Right atrium auricular region (tissue), 2 donors: ENCODE measurements at regions not wholly inside any gene's neighbourhood (a gene's known extent, or its start where the extent isn't known, plus 50 kb on each side); places are given as distances from the start of the nearest gene placed in this dataset.

Source experiments
- DNase-seq: peaks from one replicate; pipeline ENCODE4 v3.0.0-alpha.2; 2019; ENCODE audit warnings: low spot score
- H3K27ac ChIP-seq, 2 donors: fragments of 200-600 bp; sonication (generic); 1 replicate in 1 of 2; 2 replicates in 1 of 2; pipeline ENCODE4 v1.5.1; 2016 to 2019
- H3K27me3 ChIP-seq, 2 donors: fragments of 200-600 bp; sonication (generic); one replicate each; pipeline versions ENCODE4 v1.5.1 to v1.6.0; 2017 to 2019
- H3K36me3 ChIP-seq: fragments of 200-600 bp; sonication (generic); one replicate; pipeline ENCODE4 v1.5.1; 2016
- H3K4me1 ChIP-seq, 2 donors: fragments of 200-600 bp; sonication (generic); one replicate each; pipeline versions ENCODE4 v1.5.1 to v1.6.0; 2017 to 2019
- H3K4me3 ChIP-seq, 2 donors: fragments of 200-600 bp; sonication (generic); 1 replicate in 1 of 2; 2 replicates in 1 of 2; pipeline ENCODE4 v1.5.1; 2017 to 2019; ENCODE audit warnings: mild to moderate bottlenecking in 1 of 2, moderate library complexity in 1 of 2
- H3K9me3 ChIP-seq, 2 donors: fragments of 200-600 bp; sonication (generic); one replicate each; pipeline ENCODE4 v1.5.1; 2019
- CTCF ChIP-seq, 2 donors: fragments of 200-600 bp; sonication (generic); IDR thresholded peaks; one replicate each; pipeline ENCODE4 v1.5.1; 2019; ENCODE audit warnings: antibody characterized with exemption in 2 of 2

GRCh38 chr3:101944308-101944707, 95.0 kb downstream of the NFKBIZ start:
- Histone ChIP-seq H3K4me3 (no peak overlapping the region), H3K27ac (no peak overlapping the region), H3K27me3 (no peaks in the 10 kb centered on the region), H3K4me1 (peaks cover 0 to 28% of the 10 kb centered on the region in 2 donors), H3K9me3 (no peaks in the 10 kb centered on the region), H3K36me3 (no peaks in the 10 kb centered on the region)
- no peak for DNase-seq
- TF ChIP-seq CTCF (IDR thresholded peaks at IDR 0.05): no peak

- H3K27me3 ChIP-seq: no peaks in the 10 kb centered on the region
- H3K4me1 ChIP-seq: peaks cover 0 to 13% of the 10 kb centered on the region in 2 donors
- no peak for DNase-seq
- H3K27ac ChIP-seq: no peak overlapping the region
- H3K9me3 ChIP-seq: no peaks in the 10 kb centered on the region
- TF ChIP-seq CTCF (IDR thresholded peaks at IDR 0.05): no peak
- no peaks in the 10 kb centered on the region for H3K36me3 ChIP-seq
- no peak overlapping the region for H3K4me3 ChIP-seq
Measured at GRCh38 chr3:101945980-101946379, 96.7 kb downstream of the NFKBIZ start.

- no peak for TF ChIP-seq CTCF (IDR thresholded peaks at IDR 0.05)
- DNase-seq: no peak
- Histone ChIP-seq H3K9me3 (no peaks in the 10 kb centered on the region), H3K4me1 (peaks cover 0 to 5% of the 10 kb centered on the region in 2 donors), H3K36me3 (no peaks in the 10 kb centered on the region), H3K4me3 (no peak overlapping the region), H3K27ac (no peak overlapping the region), H3K27me3 (no peaks in the 10 kb centered on the region)
Measured at GRCh38 chr3:101946906-101947305, 97.6 kb downstream of the NFKBIZ start.

GRCh38 chr3:101950510-101950909, 101.2 kb downstream of the NFKBIZ start:
- H3K36me3 ChIP-seq: no peaks in the 10 kb centered on the region
- no peak overlapping the region for H3K4me3 ChIP-seq
- no peak for DNase-seq
- no peaks in the 10 kb centered on the region for H3K4me1 ChIP-seq
- no peaks in the 10 kb centered on the region for H3K9me3 ChIP-seq
- TF ChIP-seq CTCF (IDR thresholded peaks at IDR 0.05): no peak
- no peaks in the 10 kb centered on the region for H3K27me3 ChIP-seq
- peak overlapping the region; percentile 14 to 59 for H3K27ac ChIP-seq

- no peak overlapping the region for H3K4me3 ChIP-seq
- no peak for TF ChIP-seq CTCF (IDR thresholded peaks at IDR 0.05)
- no peaks in the 10 kb centered on the region for H3K9me3 ChIP-seq
- H3K4me1 ChIP-seq: no peaks in the 10 kb centered on the region
- no peaks in the 10 kb centered on the region for H3K27me3 ChIP-seq
- DNase-seq: no peak
- H3K27ac ChIP-seq: peak overlapping the region; percentile 14 to 59
- H3K36me3 ChIP-seq: no peaks in the 10 kb centered on the region
Measured at GRCh38 chr3:101950985-101951733, 101.8 kb downstream of the NFKBIZ start.

- DNase-seq: no peak
- H3K4me3 ChIP-seq: no peak overlapping the region
- H3K36me3 ChIP-seq: no peaks in the 10 kb centered on the region
- no peak overlapping the region for H3K27ac ChIP-seq
- H3K27me3 ChIP-seq: no peaks in the 10 kb centered on the region
- H3K4me1 ChIP-seq: no peaks in the 10 kb centered on the region
- TF ChIP-seq CTCF (IDR thresholded peaks at IDR 0.05): no peak
- no peaks in the 10 kb centered on the region for H3K9me3 ChIP-seq
Measured at GRCh38 chr3:101954361-101954760, 105.0 kb downstream of the NFKBIZ start.
